ENCODE measurements at regions not wholly inside any gene's neighbourhood (a gene's known extent, or its start where the extent isn't known, plus 50 kb on each side); places are given as distances from the start of the nearest gene placed in this dataset.

DNA sequence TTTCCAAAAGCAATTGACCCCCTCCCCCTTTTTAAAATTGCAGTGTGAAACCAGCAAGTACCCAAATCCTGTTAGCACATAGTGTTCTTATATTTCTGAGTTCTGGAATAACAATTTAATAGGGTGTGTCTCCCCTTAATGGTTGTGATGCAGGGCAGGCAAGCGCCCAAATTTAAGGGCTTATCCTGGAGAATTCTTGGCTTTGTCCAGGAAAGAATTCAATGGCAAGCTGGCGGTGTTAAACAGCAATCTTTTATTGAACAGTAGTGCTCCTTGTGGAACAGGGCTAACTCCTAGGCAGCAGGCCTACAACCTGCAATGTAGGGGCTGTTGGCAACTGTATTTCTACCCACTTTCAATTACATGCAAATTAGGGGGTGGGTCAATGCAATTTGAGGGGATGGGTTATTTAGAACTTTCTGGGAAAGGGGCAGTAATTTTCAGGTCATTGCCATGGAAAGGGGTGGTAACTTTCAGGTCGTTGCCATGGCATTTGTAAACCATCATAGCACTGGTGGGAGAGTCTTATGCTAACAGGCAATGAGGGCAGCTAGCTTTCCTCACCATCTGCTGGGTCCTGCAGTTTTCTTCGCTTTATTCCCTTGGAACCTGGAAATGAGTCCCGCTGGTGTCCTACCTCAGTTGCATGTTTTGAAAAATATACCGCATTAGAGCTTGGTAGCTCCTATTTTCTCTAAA is 149.0 kb upstream of the KCTD1 start:
- no peak overlapping the region for H3K4me3 ChIP-seq
- DNase-seq = no peak
- TF ChIP-seq CTCF (IDR thresholded peaks at IDR 0.05) (no peak), POLR2A (IDR thresholded peaks at IDR 0.05) (no peak)
- no peaks in the 10 kb centered on the region for H3K27me3 ChIP-seq
- H3K27ac ChIP-seq = no peak overlapping the region
- H3K9me3 ChIP-seq = no peaks in the 10 kb centered on the region
- intact Hi-C loops (cut with DNase I; ENCODE audit: low total_unique reads) = no loop called here
- H3K4me1 ChIP-seq = no peaks in the 10 kb centered on the region
- H3K36me3 ChIP-seq = no peaks in the 10 kb centered on the region

DNA sequence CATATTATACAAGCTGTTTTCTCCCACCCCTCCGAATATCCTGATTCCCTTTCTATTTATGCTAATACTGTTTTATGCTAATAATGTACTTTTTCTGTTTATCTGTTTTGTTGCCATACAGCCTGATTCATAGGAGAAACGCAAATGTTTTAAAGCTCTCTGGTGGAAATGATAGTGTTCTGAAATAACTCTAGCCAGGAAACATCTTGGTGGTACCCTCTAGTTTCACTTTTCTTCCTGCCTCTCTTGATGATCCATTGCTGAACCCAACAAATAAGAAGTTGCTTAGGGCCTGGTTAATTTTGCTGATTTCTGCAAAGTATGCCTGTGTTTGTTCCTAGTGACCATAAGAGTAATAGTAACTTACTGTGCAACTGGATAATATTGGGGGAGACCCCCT is 148.4 kb upstream of the KCTD1 start:
- DNase-seq = no peak
- Histone ChIP-seq H3K27me3 (no peaks in the 10 kb centered on the region), H3K36me3 (no peaks in the 10 kb centered on the region), H3K4me3 (no peak overlapping the region), H3K4me1 (no peaks in the 10 kb centered on the region), H3K27ac (no peak overlapping the region), H3K9me3 (no peaks in the 10 kb centered on the region)
- intact Hi-C loops (cut with DNase I; ENCODE audit: low total_unique reads) = no loop called here
- TF ChIP-seq CTCF (IDR thresholded peaks at IDR 0.05) (no peak), POLR2A (IDR thresholded peaks at IDR 0.05) (no peak)

DNA sequence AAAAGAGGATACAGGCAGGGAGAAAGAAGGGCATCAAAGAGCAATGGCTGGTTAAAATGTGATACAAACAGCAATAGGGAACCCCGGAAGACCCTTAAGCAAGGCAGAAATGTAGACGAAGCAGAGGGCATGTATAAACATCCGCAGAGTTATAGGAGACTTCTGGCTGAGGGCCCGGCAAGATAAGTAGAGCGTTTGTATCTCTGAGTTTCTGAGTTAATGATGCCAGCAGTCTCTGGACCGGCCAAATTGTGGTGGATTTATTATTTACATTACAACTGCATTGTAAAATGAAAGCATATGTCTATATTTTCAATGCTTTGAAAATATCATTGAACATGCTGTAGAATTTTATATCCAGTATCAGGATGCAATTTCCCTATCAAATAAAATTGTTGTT is 148.0 kb upstream of the KCTD1 start:
- no peak overlapping the region for H3K27ac ChIP-seq
- TF ChIP-seq POLR2A (IDR thresholded peaks at IDR 0.05) = no peak
- no peak for DNase-seq
- no peaks in the 10 kb centered on the region for H3K36me3 ChIP-seq
- no peaks in the 10 kb centered on the region for H3K4me1 ChIP-seq
- H3K4me3 ChIP-seq = no peak overlapping the region
- intact Hi-C loops (cut with DNase I; ENCODE audit: low total_unique reads) = no loop called here
- no peaks in the 10 kb centered on the region for H3K27me3 ChIP-seq
- H3K9me3 ChIP-seq = no peaks in the 10 kb centered on the region

DNA sequence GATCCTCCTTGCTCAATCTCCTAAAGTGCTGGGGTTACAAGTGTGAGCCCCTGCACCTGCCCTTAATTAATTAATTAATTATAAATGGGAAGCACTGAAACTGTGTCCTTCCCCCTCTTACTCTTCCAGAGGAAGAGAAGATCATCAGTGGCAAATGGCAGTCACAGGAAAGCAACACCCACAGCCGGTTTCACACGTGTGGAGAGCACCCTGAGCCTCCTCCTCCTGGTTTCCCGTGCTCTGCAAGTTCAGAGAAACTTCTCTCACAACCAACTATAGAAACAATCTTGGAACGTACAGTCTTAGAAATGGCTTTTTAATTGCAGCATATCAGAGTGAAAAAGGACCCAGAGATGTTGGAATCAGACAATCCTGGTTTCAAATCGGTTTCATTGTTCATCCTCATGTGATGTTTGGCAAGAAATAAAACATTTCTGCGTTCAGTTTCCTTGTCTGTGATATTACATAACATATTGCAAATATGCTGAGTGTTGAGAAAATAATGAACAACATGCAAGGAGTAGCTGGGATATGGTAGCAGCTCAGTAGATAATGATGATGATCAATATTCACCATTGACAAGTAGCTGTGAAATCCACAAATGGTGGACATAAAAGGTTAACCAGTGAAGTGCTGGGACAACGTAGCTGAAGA is 141.0 kb upstream of the KCTD1 start:
- H3K27ac ChIP-seq = no peak overlapping the region
- no peak for DNase-seq
- H3K9me3 ChIP-seq = no peaks in the 10 kb centered on the region
- H3K4me3 ChIP-seq = no peak overlapping the region
- no peaks in the 10 kb centered on the region for H3K4me1 ChIP-seq
- TF ChIP-seq CTCF (IDR thresholded peaks at IDR 0.05) = no peak
- no peak for TF ChIP-seq POLR2A (IDR thresholded peaks at IDR 0.05)
- no peaks in the 10 kb centered on the region for H3K36me3 ChIP-seq
- H3K27me3 ChIP-seq = no peaks in the 10 kb centered on the region
- intact Hi-C loops (cut with DNase I; ENCODE audit: low total_unique reads) = no loop called here

- H3K36me3 ChIP-seq = no peaks in the 10 kb centered on the region
- H3K4me1 ChIP-seq = no peaks in the 10 kb centered on the region
- H3K27me3 ChIP-seq = no peaks in the 10 kb centered on the region
- no peak overlapping the region for H3K4me3 ChIP-seq
- no peak for DNase-seq
- H3K9me3 ChIP-seq = no peaks in the 10 kb centered on the region
- H3K27ac ChIP-seq = no peak overlapping the region
- intact Hi-C loops (cut with DNase I; ENCODE audit: low total_unique reads) = no loop called here
- TF ChIP-seq CTCF (IDR thresholded peaks at IDR 0.05) = no peak
- TF ChIP-seq POLR2A (IDR thresholded peaks at IDR 0.05) = no peak
Observed at GRCh38 chr18:26686532-26686931, 138.2 kb upstream of the KCTD1 start.
